M059J (cell line): ENCODE measurements at regions not wholly inside any gene's neighbourhood (a gene's known extent, or its start where the extent isn't known, plus 50 kb on each side); places are given as distances from the start of the nearest gene placed in this dataset.
"Not testable (repeated sequence)": the region's sequence is repeated elsewhere in the genome, so short reads cannot be mapped to it uniquely, and the experiment has no call there.

ENCODE experiments used
- DNase-seq: peaks from one replicate; pipeline ENCODE4 v3.0.0-alpha.2; 2012; ENCODE audit warnings: low read depth

DNA sequence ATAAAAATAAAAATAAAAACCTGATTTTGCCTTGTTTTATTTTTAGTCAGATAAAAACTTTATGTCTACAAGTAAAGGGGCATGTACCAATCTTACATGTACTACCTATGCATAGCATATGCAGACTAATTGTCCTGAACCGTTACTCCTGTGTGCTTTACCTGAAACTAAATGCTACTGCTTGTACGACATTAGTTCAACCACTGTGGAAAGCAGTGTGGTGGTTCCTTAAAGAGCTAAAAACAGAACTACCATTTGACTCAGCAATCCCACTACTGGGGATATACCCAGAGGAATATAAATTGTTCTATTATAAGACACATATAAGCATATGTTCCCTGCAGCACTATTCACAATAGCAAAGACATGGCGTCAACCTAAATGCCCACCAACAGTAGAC is 426.0 kb upstream of the PMFBP1 start:
- no peak for DNase-seq

DNA sequence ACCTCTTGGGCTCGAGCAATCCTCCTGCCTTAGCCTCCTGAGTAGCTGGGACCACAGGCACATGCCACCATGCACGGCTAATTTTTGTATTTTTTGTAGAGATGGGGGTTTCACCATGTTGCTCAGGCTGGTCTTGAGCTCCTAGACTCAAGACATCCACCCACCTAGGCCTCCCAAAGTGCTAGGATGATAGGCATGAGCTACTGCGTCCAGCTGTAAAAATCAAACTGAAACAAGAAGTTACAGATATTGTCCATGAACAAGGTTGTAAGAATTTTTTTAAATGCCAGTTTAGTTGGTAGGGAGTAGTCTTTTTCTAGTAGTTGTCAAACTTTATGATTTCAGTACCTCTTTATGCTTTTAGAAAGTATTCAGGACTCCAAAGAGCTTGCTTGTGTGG is 424.4 kb upstream of the PMFBP1 start:
- no peak for DNase-seq

DNA sequence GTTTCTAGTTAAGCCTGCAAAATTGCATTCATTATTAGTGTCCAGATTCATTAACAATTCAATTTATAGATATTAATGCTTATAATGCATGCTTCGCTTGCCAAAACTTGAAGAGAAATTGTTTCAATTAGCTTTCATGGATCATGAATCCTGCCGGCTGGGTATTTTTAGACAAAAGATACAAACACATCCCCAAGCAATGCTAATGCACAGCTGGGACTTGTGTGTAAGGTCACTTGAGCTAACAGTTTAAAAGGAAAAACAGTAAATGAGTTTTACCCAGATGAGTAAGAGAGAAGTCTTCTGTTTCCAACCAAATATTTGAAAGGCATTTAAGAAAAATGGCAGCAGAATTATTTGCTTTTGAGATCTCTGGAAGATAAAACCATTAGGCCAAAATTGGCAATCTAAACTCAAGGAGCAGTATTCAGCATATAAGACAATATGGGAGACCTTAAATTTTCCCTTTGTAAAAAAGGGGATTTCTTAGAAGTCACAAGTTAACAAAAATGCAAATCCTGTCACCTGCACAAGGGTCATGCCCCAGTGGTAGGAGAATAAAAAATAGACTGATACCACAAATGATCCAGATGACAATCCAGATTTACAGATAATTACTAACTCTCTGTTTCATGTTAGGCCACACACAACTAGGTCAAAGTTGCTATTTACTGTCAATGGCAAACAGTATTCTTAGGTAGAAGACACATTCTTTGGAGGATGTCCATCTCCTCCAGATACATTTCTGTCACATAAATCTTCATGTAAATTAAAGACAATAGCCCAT is 418.4 kb upstream of the PMFBP1 start:
- DNase-seq, result no peak

DNA sequence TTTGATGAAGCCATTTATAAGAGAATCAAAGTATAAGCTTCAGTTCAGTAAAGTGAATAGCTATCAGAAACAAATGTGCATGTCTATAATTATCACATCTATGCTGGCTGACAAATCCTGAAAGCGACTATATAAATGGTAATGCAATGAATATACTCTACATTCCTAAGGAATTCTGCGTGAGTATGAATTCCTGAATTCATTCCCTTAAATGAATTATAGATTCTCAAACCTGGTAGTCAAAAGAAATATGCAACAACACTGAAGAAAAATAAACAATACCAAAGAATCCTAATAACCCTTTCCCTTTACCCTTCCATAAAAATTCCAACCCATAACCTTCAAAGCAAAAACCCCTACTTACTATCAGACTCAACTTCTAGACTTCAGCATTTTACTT is 416.6 kb upstream of the PMFBP1 start:
- DNase-seq, result no peak

DNA sequence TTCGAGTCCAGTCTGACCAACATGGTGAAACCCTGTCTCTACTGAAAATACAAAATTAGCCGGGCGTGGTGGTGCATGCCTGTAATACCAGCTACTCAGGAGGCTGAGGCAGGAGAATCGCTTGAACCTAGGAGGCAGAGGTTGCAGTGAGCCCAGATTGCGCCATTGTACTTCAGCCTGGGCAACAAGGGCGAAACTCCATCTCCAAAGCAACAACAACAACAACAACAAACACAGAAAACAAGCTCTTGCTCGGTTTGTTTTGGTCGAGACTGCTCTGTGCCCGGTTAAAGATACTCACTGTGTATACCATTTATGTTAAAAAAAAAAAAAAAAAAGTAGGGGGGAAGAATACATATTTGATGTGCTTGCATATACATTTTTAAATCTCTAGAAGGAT is 406.1 kb upstream of the PMFBP1 start:
- DNase-seq, result not testable (repeated sequence)

DNA sequence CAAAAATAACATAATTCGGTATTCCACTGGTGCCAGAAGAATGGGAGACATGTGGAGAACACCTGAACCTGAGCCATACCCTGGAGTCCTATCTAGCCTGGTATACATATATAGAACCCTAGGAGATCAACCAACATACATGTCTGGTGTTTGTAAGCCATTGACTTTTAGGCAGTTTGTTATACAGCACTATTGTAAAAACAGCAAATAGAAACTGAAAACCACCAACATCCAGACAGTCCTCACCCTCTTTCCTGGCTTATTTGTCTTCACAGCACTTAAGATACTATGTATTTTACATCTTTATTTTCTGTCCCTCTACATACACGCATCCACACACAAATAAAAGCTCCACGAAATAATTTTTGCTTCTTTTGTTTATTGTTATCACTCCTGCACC is 404.2 kb upstream of the PMFBP1 start:
- no peak for DNase-seq

DNA sequence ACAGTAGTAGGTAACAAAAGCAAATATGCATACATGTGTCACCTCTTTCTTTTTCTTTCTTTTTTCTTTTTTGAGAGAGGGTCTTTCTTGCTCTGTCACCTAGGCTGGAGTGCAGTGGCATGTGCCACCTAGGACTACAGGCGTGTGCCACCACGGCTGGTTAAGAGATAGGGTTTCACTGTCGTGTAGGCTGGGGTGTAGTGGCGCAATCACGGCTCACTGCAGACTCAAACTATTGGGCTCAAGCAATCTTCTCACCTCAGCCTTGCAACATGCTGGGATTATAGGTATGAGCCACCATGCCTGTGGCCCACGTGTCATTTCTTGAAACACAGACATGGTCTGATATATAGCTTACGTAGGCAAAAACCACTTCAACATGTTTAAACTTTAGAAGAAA is 397.7 kb upstream of the PMFBP1 start:
- DNase-seq, result no peak

DNA sequence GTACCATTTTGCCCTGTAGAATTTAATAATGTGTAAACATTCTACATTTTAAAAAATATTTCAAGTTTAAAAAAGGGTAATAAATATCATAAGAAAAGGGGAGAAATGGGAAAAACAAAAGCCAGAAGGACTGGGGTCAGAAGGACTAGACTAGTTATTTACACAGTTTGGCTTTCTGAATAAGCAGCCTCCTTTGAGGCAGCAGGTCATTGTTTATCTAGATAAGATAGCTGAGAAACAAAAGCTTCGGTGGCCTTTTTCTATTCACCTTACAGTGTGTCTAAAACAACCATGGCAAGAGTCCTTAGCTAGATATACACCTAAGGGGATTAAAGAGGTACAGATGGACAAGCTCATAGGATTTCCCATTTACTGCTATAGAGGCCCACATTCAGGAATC is 396.5 kb upstream of the PMFBP1 start:
- no peak for DNase-seq

DNA sequence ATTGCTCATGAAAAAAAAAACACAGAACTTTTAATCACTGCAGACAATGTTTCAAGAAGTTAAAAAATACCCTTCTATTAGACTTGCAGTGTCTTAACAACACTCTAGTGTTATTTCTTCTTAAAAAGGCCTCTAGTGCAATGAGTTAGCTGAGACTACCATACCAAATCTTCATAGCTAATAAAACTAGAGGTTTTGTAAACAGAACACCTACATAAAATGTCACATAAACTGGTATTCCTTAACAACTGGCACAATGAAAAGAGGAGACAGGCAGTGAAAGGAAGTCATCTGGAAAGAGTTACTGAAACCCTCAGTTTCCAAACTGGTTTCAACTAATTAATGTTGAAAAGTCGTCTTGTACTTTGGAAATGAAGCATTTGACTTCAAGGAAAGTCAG is 394.2 kb upstream of the PMFBP1 start:
- DNase-seq, result no peak

DNA sequence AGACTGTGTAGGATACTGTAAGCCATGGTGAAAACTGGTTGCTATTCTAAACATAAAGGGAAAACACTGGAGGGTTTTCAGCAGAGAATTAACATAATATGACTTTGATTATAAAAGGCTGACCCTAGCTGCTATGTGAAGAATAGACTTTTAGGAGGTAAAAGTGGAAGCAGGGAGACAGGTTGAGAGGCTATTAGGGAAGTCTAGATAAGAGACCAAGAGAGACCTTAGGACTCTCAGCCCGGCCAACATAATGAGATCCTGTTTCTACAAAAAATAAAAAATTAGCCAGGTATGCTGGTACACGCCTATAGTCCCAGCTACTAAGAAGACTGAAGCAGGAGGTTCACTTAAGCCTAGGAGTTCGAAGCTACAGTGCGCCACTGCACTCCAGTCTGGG is 393.2 kb upstream of the PMFBP1 start:
- DNase-seq, result no peak

DNA sequence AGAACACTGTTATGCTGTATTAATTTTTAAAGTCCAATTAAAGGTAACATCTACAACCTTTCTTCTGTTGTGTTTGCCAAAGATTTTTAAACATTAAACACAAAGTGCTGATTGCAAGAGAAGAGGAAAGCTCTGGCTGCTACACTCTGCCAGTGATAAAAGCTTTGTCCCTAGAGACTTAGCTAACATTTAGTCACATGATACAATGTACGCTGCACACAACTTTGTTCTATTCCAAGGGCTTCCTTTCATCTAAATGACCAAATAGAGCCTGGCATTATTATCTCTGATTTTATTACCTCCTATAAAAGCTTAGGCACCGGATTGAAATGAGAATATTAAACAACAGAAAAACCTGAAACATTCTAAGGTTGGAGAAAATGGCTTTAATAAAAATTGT is 388.7 kb upstream of the PMFBP1 start:
- no peak for DNase-seq

DNA sequence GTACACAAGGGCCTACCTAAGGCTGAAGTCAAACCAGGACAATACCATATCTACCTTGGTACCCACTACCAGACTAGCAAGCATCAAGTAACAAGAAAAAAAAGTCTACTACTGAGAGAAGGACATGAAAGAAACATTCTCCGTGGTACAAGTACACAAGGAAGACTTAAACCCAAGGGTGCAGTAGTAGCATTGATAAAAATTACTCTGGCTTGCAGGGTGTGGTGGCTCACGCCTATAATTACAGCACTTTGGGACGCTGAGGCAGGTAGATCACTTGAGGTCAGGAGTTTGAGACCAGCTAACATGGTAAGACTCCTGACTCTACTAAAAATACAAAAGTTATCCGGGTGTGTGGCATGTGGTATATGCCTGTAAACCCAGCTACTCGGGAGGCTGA is 386.5 kb upstream of the PMFBP1 start:
- DNase-seq, result no peak

DNA sequence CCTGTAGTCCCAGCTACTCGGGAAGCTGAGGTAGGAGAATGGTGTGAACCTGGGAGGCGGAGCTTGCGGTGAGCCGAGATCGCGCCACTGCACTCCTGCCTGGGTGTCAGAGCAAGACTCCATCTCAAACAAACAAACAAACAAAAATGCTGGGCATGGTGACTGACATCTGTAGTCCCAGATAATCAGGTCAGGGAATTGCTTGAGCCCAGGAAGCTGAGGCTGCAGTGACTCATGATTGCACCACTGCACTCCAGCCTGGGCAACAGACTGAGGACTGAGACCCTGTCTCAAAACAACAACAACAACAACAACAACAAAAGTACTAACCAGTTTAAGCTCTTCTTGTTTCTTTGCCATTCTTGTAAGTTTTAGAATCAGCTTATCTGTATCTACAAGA is 383.0 kb upstream of the PMFBP1 start:
- DNase-seq, result peak; percentile 32

DNA sequence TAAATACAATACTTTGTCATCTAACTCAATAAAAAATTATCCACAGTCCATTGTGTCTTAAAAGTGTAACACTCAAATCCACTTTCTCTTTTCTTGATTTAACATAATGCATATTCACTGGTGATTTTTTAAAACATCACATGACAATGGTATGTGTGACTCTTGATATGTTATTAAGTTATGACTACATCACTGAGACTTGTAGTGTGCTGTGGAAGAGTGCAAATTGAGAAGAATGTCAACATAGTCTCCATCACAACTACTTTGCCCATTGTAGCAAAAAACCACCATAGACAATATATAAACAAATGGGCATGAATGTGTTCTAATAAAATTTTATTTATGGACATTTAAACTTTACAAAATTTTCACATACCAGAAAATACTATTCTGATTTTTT is 380.7 kb upstream of the PMFBP1 start:
- DNase-seq, result peak; percentile 13

DNA sequence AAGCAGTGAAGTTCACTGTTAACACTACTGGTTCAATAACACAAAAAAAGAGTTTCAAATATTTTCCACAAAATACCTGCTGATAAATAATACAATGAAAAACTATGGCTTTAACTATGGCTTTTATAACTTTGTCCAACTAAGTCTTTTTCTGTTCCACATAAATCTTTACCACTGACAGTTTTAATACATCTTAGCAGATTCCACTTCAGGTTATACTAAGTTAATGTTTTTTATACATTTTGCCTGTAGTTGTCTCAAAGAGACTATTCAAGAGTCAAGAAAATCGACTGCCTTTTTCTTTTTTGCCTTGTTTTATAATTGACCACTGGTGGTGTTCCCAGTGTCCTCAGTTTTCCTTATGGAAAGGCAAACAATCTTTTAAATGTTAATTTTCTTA is 379.7 kb upstream of the PMFBP1 start:
- no peak for DNase-seq

DNA sequence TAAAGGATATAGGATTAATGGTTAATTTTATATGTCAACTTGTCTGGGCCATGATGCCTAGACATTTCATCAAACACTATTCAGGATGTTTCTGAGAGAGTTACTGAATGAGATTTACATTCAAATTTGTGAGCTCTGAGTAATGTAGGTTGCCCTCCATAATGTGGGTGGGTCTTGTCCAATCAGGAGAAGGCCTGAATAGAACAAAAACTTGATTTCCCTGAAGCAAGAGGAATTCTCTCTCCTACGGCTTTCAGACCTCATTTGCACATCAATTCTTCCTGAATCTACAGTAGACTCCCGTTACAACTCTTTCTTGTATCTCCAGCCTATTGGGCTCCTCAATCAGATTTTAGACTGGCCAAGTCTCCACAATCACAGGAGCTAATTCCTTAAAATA is 377.9 kb upstream of the PMFBP1 start:
- DNase-seq, result no peak

DNA sequence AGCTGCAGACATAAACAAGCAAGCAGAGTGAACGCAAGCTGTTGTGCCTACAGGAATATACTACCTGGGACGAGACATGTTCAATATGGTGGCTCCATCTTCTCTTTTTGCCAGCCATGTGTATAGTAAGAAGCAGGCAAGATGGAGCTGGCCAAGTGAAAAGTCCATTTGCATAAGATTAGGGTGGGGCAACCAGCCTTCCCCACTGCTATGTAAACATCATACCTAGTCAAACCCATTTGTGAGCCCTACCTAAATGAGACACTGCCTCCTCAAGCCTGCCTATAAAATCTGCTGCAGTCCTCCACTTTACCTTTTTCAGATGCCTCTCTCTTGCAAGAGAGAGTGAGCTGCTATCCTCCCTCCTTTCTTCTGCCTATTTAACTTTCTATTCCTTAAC is 370.1 kb upstream of the PMFBP1 start:
- DNase-seq, result no peak

DNA sequence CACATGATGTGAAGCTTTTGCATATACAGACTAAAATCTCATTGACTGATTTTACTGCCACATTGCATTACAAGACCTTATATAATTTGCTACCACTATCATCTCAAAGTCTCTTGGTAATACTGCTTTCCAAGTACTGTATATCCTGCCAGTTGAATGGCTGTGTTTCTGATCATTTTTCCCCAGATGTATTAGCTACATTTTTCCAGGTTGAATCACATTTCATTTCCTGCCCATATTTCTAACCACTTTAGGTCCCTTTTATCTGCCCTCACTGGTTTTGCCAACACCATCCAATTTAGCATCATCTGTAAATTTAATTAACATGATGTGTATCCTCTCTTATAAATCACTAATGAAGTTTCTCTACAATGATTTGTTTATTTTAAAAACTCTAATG is 365.7 kb upstream of the PMFBP1 start:
- DNase-seq, result peak; percentile 63

DNA sequence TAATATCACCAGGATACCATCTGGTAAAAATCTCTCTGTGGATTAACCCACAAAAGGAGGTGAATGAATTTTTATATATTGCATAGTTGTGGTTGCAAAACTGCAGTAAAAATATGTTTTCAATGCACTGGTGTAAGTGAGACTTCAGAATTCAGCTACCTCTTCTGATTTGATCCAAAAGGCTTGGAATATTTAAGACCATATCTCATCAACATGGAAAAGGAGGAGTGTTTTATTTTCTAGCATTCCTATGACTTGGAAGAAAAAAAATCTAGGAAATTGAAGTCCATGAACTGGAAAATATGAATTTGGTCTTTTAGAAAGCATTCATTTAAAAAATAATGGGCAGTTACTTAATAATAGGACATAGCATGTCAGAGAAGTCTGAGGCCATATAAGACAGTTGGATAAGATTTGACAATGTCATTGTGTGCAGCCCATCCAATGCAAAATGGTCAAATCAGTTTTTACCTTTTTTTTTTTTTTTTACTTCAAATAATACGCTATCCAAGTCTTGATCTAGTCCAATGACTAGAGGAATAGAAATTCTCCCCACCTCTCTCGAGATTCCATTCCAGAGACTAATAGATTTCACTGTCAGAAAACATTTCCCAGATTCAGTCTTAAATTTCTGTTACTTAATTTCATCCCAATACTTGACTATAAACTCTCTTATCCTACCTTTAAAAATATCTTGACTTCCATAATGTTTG is 364.9 kb upstream of the PMFBP1 start:
- peak; percentile 6 for DNase-seq

DNA sequence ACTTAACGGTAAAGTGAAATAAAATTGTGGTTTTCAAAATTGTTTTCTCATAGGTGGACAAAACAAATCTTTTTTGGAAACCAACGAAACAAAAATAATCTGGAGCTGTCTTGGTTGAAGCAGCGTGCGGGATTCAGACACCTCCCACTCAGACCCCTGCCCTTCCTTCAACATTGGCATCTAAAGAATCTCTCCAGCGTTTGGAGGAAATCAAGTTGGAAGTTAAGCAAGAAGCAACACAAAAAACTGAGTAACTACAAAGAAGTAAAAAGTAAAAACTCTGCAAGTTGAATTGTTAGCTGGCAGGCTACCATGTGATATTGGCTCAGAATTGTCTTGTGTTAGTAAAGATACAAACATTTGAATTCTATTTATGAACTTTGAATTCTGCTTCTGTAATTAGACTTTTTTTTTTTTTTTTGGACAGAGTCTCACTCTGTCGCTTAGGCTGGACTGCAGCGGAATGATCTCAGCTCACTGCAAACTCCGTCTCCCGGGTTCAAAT is 361.0 kb upstream of the PMFBP1 start:
- DNase-seq, result no peak

DNA sequence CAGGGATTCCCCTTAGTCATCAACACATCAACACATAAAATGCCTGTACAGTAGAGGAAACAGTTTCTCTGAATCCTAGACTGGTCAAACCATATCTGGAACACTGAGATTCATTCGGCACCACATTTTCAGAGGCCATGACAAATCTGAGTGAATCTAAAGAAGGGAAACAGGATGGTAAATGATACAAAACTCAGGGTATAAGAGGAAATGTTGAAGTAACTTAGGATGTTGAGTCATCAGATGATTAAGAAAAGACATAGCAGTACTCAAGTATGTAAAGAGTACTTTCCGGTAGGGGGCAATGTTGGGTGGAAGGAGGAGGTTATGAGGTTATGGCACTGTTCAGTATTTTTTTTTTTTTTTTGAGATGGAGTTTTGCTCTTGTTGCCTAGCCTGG is 358.5 kb upstream of the PMFBP1 start:
- DNase-seq, result peak; percentile 77

DNA sequence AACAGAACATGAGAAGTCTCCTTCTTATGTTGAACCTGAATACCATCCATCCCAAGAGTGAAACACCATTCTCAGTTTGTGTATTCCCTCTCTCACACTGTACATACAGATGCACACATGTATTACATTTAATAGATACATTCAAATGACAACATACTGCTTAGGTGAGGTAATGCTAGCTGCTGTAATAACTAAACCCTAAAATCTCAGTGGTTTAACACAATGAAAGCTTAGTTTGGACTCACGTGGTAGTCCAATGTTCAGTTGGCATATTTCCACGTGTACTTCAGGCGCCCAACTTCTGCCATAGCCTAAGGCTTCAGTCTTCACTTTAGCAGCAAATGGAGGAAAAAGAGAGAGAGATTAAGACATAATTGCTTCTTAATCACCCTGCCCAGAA is 351.1 kb upstream of the PMFBP1 start:
- DNase-seq, result no peak

DNA sequence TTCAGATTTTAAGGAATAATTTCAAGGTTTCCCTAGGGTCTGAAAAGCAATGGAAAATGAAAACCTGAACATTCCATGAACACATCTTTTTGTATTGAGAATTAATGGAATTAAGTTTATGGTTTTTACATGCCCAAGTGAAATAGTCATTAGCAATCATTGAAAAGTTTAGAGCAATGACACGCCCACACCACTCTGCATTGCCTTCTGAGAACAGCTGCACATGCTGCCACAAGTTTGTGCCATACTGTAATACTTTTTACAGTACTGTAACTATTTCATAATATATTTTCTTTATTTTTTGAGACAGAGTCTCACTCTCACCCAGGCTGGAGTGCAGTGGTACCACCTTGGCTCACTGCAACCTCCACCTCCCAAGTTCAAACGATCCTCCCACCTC is 345.2 kb upstream of the PMFBP1 start:
- no peak for DNase-seq

DNA sequence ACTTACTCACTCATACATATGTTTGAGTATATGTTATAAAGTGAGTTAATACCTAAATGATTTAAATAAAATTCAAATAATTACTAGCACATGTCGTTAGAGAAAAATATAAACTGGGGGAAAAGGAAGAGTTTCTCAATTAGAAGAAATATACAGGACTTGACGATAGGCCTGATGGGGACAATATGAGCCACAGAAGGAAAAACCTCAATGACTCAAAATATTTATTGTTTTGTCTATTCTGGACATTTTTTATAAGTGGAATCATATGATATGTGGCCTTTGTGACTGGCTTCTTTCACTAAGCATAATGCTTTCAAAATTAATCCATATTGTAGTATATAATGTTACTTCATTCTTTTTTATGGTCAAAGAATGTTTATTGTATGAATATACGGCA is 339.2 kb upstream of the PMFBP1 start:
- DNase-seq, result no peak
